T-helper 2 cell treated with Interferon-gamma antibody and Interleukin-4, amounts not matched to agents 5 μg/mL and 100 μg/mL, for 36 hours (primary cell): ENCODE measurements at regions not wholly inside any gene's neighbourhood (a gene's known extent, or its start where the extent isn't known, plus 50 kb on each side); places are given as distances from the start of the nearest gene placed in this dataset.

Experiments
- DNase-seq: peaks from one replicate; pipeline ENCODE4 v3.0.0; 2021; ENCODE audit warnings: low spot score
- H3K27ac Mint-ChIP-seq: one replicate; pipeline ENCODE4 v1.8.0; 2021; ENCODE audit warnings: mild to moderate bottlenecking, mixed read lengths
- H3K27me3 Mint-ChIP-seq: one replicate; pipeline ENCODE4 v1.8.0; 2021; ENCODE audit warnings: low read depth, mixed read lengths
- H3K36me3 Mint-ChIP-seq: one replicate; pipeline ENCODE4 v1.8.0; 2021; ENCODE audit warnings: low read depth, mixed read lengths
- H3K4me1 Mint-ChIP-seq: one replicate; pipeline ENCODE4 v1.8.0; 2021; ENCODE audit warnings: low read depth, mixed read lengths
- H3K4me3 Mint-ChIP-seq: one replicate; pipeline ENCODE4 v1.8.0; 2022; ENCODE audit warnings: mild to moderate bottlenecking, moderate library complexity, mixed read lengths
- H3K9me3 Mint-ChIP-seq: one replicate; pipeline ENCODE4 v1.8.0; 2021; ENCODE audit warnings: mixed read lengths

GRCh38 chr11:110034806-110035205 lies 58.4 kb upstream of the ZC3H12C start:
- no peaks in the 10 kb centered on the region for H3K36me3 Mint-ChIP-seq
- no peak overlapping the region for H3K4me3 Mint-ChIP-seq
- H3K4me1 Mint-ChIP-seq, result no peaks in the 10 kb centered on the region
- H3K9me3 Mint-ChIP-seq, result no peaks in the 10 kb centered on the region
- H3K27ac Mint-ChIP-seq, result no peak overlapping the region
- peaks cover 5% of the 10 kb centered on the region for H3K27me3 Mint-ChIP-seq
- DNase-seq, result no peak

- Mint-ChIP-seq H3K4me1 (no peaks in the 10 kb centered on the region), H3K27me3 (peaks cover 5% of the 10 kb centered on the region), H3K4me3 (no peak overlapping the region), H3K36me3 (no peaks in the 10 kb centered on the region), H3K9me3 (no peaks in the 10 kb centered on the region), H3K27ac (no peak overlapping the region)
- no peak for DNase-seq
Observed at GRCh38 chr11:110035357-110035756, 57.8 kb upstream of the ZC3H12C start.

GRCh38 chr11:110038201-110038600 lies 55.0 kb upstream of the ZC3H12C start:
- no peaks in the 10 kb centered on the region for H3K4me1 Mint-ChIP-seq
- no peak for DNase-seq
- H3K27me3 Mint-ChIP-seq, result peaks cover 8% of the 10 kb centered on the region
- H3K4me3 Mint-ChIP-seq, result no peak overlapping the region
- H3K27ac Mint-ChIP-seq, result no peak overlapping the region
- H3K9me3 Mint-ChIP-seq, result no peaks in the 10 kb centered on the region
- no peaks in the 10 kb centered on the region for H3K36me3 Mint-ChIP-seq
